Hepatocyte (in vitro differentiated cells): ENCODE measurements at regions not wholly inside any gene's neighbourhood (a gene's known extent, or its start where the extent isn't known, plus 50 kb on each side); places are given as distances from the start of the nearest gene placed in this dataset.

Experiments
- DNase-seq: peaks from one replicate; pipeline ENCODE4 v3.0.0-alpha.2; 2016; ENCODE audit warnings: low spot score
- H2AFZ ChIP-seq: fragments of 200-600 bp; sonication (generic); 2 replicates; pipeline ENCODE4 v1.6.0; 2016; ENCODE audit warnings: antibody characterized with exemption, mild to moderate bottlenecking
- H3K27ac ChIP-seq: fragments of 200-600 bp; sonication (generic); 2 replicates; pipeline ENCODE4 v1.5.1; 2016; ENCODE audit warnings: mild to moderate bottlenecking
- H3K27me3 ChIP-seq: fragments of 200-600 bp; sonication (generic); 2 replicates; pipeline ENCODE4 v1.6.1; 2016
- H3K36me3 ChIP-seq: fragments of 200-600 bp; sonication (generic); replicated peaks from 2 replicates; pipeline ENCODE4 v1.5.1; 2016; ENCODE audit warnings: low read depth; ENCODE audit not compliant: insufficient read depth
- H3K4me1 ChIP-seq: fragments of 200-600 bp; sonication (generic); 2 replicates; pipeline ENCODE4 v1.5.1; 2016; ENCODE audit warnings: mild to moderate bottlenecking, moderate library complexity; ENCODE audit not compliant: insufficient read depth
- H3K4me2 ChIP-seq: fragments of 200-600 bp; sonication (generic); 2 replicates; pipeline ENCODE4 v1.6.0; 2016
- H3K4me3 ChIP-seq: fragments of 200-600 bp; sonication (generic); 2 replicates; pipeline ENCODE4 v1.5.1; 2016; ENCODE audit warnings: mild to moderate bottlenecking
- H3K79me2 ChIP-seq: fragments of 200-600 bp; sonication (generic); 2 replicates; pipeline ENCODE4 v1.6.0; 2017; ENCODE audit warnings: mild to moderate bottlenecking
- H3K9me2 ChIP-seq: fragments of 200-600 bp; sonication (generic); replicated peaks from 2 replicates; pipeline ENCODE4 v1.6.0; 2017; ENCODE audit warnings: mild to moderate bottlenecking; ENCODE audit not compliant: insufficient read depth
- H3K9me3 ChIP-seq: fragments of 200-600 bp; sonication (generic); 2 replicates; pipeline ENCODE4 v1.5.1; 2016; ENCODE audit warnings: low read depth, mild to moderate bottlenecking
- H4K20me1 ChIP-seq: fragments of 200-600 bp; sonication (generic); 2 replicates; pipeline ENCODE4 v1.6.0; 2016; ENCODE audit warnings: mild to moderate bottlenecking; ENCODE audit not compliant: insufficient read depth, poor library complexity, severe bottlenecking
- EZH2 ChIP-seq: fragments of 200-600 bp; sonication (generic); IDR thresholded peaks from 2 replicates; pipeline ENCODE4 v1.6.1; 2016; ENCODE audit warnings: antibody characterized with exemption, mild to moderate bottlenecking, borderline replicate concordance
- EZH2phosphoT487 ChIP-seq: fragments of 200-600 bp; sonication (generic); IDR thresholded peaks from one replicate; pipeline ENCODE4 v1.6.1; 2018; ENCODE audit warnings: antibody characterized with exemption, mild to moderate bottlenecking, low read depth, moderate library complexity; ENCODE audit not compliant: unreplicated experiment, severe bottlenecking
- WGBS: methylation state at CpG from one replicate; pipeline ENCODE4 v1.1.6; 2016; ENCODE audit warnings: low lambda C conversion rate; ENCODE audit errors: missing lambda C conversion rate; 5-methylcytosine and 5-hydroxymethylcytosine counted together
- TF ChIP-seq, protein P1 (sequence below): fragments of 200-600 bp; sonication (generic); IDR thresholded peaks from 2 replicates; pipeline ENCODE4 v1.5.1; 2016; ENCODE audit warnings: antibody characterized with exemption, mild to moderate bottlenecking; ENCODE audit not compliant: poor library complexity

DNA sequence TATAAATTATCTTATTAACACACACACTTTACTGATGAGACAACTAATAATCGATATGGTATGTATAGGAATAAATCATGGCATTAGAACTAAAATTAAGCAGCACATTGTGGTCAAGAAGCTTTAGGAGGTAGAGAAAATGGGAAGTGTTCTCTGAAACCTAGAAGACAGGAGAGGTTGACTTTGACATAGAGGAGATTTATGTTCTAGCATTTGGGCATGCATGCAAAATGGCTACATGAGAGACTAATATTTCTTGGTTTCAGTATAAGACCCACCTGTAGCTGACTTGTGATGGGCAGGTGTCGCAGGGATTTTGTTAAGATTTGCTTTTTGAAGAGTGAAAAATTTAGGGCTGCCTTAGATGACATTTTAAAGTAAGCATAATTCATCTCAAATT, 209.7 kb upstream of the POU1F1 start:
- H3K9me2 ChIP-seq, result no peaks in the 10 kb centered on the region
- H3K27ac ChIP-seq, result no peak overlapping the region
- H3K4me3 ChIP-seq, result no peak overlapping the region
- TF ChIP-seq, protein P1, sequence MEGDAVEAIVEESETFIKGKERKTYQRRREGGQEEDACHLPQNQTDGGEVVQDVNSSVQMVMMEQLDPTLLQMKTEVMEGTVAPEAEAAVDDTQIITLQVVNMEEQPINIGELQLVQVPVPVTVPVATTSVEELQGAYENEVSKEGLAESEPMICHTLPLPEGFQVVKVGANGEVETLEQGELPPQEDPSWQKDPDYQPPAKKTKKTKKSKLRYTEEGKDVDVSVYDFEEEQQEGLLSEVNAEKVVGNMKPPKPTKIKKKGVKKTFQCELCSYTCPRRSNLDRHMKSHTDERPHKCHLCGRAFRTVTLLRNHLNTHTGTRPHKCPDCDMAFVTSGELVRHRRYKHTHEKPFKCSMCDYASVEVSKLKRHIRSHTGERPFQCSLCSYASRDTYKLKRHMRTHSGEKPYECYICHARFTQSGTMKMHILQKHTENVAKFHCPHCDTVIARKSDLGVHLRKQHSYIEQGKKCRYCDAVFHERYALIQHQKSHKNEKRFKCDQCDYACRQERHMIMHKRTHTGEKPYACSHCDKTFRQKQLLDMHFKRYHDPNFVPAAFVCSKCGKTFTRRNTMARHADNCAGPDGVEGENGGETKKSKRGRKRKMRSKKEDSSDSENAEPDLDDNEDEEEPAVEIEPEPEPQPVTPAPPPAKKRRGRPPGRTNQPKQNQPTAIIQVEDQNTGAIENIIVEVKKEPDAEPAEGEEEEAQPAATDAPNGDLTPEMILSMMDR, result no peak
- TF ChIP-seq EZH2, result no peak
- no peak for TF ChIP-seq EZH2phosphoT487
- H3K4me2 ChIP-seq, result no peak overlapping the region
- H3K4me1 ChIP-seq, result no peaks in the 10 kb centered on the region
- no peak overlapping the region for H2AFZ ChIP-seq
- no peak for DNase-seq
- no peaks in the 10 kb centered on the region for H3K9me3 ChIP-seq
- no peaks in the 10 kb centered on the region for H3K27me3 ChIP-seq
- H3K36me3 ChIP-seq, result no peaks in the 10 kb centered on the region
- no peaks in the 10 kb centered on the region for H4K20me1 ChIP-seq
- WGBS, result 50% methylated on average over 2 of the region's 2 CpGs
- no peaks in the 10 kb centered on the region for H3K79me2 ChIP-seq

DNA sequence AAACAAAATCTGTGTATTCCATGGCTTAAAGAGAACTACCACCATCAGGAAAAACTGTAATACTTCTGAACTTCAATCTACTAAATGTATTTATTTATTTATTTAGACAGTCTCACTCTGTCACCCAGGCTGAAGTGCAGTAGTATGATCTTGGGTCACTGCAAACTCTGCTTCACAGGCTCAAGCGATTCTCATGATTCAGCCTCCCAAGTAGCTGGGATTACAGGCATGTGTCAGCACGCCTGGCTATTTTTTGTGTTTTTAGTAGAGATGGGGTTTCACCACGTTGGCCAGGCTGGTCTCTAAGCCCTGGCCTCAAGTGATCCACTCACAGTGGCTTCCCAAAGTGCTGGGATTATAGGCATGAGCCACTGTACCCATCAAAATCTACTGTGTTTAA, 202.3 kb upstream of the POU1F1 start:
- no peak overlapping the region for H3K27ac ChIP-seq
- H3K36me3 ChIP-seq, result no peaks in the 10 kb centered on the region
- H4K20me1 ChIP-seq, result no peaks in the 10 kb centered on the region
- WGBS, result 75% methylated on average over 3 of the region's 3 CpGs
- no peak overlapping the region for H3K4me2 ChIP-seq
- no peaks in the 10 kb centered on the region for H3K9me3 ChIP-seq
- no peaks in the 10 kb centered on the region for H3K27me3 ChIP-seq
- TF ChIP-seq, protein P1, result no peak
- no peak for TF ChIP-seq EZH2
- TF ChIP-seq EZH2phosphoT487, result no peak
- no peaks in the 10 kb centered on the region for H3K79me2 ChIP-seq
- H3K9me2 ChIP-seq, result no peaks in the 10 kb centered on the region
- H3K4me1 ChIP-seq, result no peaks in the 10 kb centered on the region
- no peak overlapping the region for H3K4me3 ChIP-seq
- no peak for DNase-seq
- no peak overlapping the region for H2AFZ ChIP-seq

DNA sequence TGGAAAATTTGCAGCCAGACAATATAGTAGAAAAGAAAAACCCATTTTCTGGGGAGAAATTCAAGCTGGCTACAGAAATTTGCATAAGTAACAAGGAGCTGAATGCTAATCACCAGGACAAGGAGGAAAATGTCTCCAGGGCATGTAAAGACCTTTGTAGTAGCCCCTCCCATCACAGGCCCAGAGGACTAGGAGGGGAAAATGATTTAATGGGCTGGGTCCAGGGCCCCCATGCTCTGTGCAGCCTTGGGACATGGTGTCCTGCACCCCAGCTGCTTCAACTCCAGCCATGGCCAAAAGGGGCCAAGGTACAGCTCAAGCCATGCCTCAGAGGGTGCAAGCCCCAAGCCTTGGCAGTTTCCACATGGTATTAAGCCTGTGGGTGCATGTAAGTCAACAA, 197.6 kb upstream of the POU1F1 start:
- H3K9me3 ChIP-seq, result no peaks in the 10 kb centered on the region
- H3K36me3 ChIP-seq, result no peaks in the 10 kb centered on the region
- no peaks in the 10 kb centered on the region for H3K27me3 ChIP-seq
- DNase-seq, result no peak
- H3K4me2 ChIP-seq, result no peak overlapping the region
- H2AFZ ChIP-seq, result no peak overlapping the region
- H3K4me3 ChIP-seq, result no peak overlapping the region
- H4K20me1 ChIP-seq, result no peaks in the 10 kb centered on the region
- no peaks in the 10 kb centered on the region for H3K9me2 ChIP-seq
- H3K79me2 ChIP-seq, result no peaks in the 10 kb centered on the region
- no peak for TF ChIP-seq EZH2
- no peak for TF ChIP-seq EZH2phosphoT487
- TF ChIP-seq, protein P1, result no peak
- H3K27ac ChIP-seq, result no peak overlapping the region
- peaks cover 5% of the 10 kb centered on the region for H3K4me1 ChIP-seq

DNA sequence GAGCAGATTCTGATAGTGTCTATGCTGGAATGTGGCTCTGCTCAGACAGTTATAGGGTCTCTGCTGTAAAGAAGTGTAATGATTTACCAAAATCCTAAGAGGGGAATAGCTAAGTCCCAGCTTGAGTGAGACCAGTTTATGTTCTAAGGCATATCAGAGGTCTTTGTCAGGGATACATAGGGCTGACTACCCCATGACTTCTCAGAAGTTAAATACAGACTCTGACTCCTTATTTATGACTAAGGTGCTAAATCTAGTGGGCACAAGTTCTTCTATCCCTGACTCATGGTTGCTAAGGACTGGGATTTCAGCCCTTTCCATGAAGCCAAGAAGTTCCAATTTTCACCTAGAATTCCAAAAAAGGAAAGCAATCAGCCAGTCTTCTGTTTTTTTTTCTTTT, 192.6 kb upstream of the POU1F1 start:
- Histone ChIP-seq H2AFZ (no peak overlapping the region), H3K4me3 (no peak overlapping the region), H3K9me2 (no peaks in the 10 kb centered on the region), H4K20me1 (no peaks in the 10 kb centered on the region), H3K4me1 (peaks cover 5% of the 10 kb centered on the region), H3K4me2 (no peak overlapping the region), H3K36me3 (no peaks in the 10 kb centered on the region), H3K27ac (peak overlapping the region; percentile 18), H3K79me2 (no peaks in the 10 kb centered on the region), H3K9me3 (no peaks in the 10 kb centered on the region), H3K27me3 (no peaks in the 10 kb centered on the region)
- TF ChIP-seq, protein P1, result no peak
- no peak for TF ChIP-seq EZH2
- no peak for DNase-seq
